ENCODE measurements at regions not wholly inside any gene's neighbourhood (a gene's known extent, or its start where the extent isn't known, plus 50 kb on each side); places are given as distances from the start of the nearest gene placed in this dataset.

- Histone ChIP-seq H3K4me3 (no peak overlapping the region), H3K9me3 (no peaks in the 10 kb centered on the region), H3K27me3 (no peaks in the 10 kb centered on the region), H3K27ac (no peak overlapping the region), H3K4me1 (no peaks in the 10 kb centered on the region), H3K36me3 (no peaks in the 10 kb centered on the region)
- intact Hi-C loops (cut with DNase I), result no loop called here
- ATAC-seq (no peak), DNase-seq (no peak)
- no peak for TF ChIP-seq CTCF (IDR thresholded peaks at IDR 0.05)
These were observed 180.4 kb upstream of the ATP2B1 start for GRCh38 chr12:89889062-89889461.

- intact Hi-C loops (cut with DNase I), result no loop called here
- TF ChIP-seq CTCF (IDR thresholded peaks at IDR 0.05), result no peak
- Histone ChIP-seq H3K4me1 (no peaks in the 10 kb centered on the region), H3K36me3 (no peaks in the 10 kb centered on the region), H3K9me3 (no peaks in the 10 kb centered on the region), H3K27me3 (no peaks in the 10 kb centered on the region), H3K4me3 (no peak overlapping the region), H3K27ac (no peak overlapping the region)
- ATAC-seq, result no peak
- no peak for DNase-seq
These were observed 176.3 kb upstream of the ATP2B1 start for GRCh38 chr12:89884952-89885351.

- no peak for TF ChIP-seq CTCF (IDR thresholded peaks at IDR 0.05)
- Histone ChIP-seq H3K4me1 (no peaks in the 10 kb centered on the region), H3K36me3 (no peaks in the 10 kb centered on the region), H3K27me3 (no peaks in the 10 kb centered on the region), H3K27ac (no peak overlapping the region), H3K9me3 (no peaks in the 10 kb centered on the region), H3K4me3 (no peak overlapping the region)
- intact Hi-C loops (cut with DNase I), result no loop called here
- ATAC-seq (no peak), DNase-seq (no peak)
These were observed 175.8 kb upstream of the ATP2B1 start for GRCh38 chr12:89884416-89884898.

- intact Hi-C loops (cut with DNase I), result no loop called here
- DNase-seq (no peak), ATAC-seq (no peak)
- Histone ChIP-seq H3K36me3 (no peaks in the 10 kb centered on the region), H3K9me3 (no peaks in the 10 kb centered on the region), H3K27ac (no peak overlapping the region), H3K4me1 (no peaks in the 10 kb centered on the region), H3K4me3 (no peak overlapping the region), H3K27me3 (no peaks in the 10 kb centered on the region)
- no peak for TF ChIP-seq CTCF (IDR thresholded peaks at IDR 0.05)
These were observed 175.2 kb upstream of the ATP2B1 start for GRCh38 chr12:89883630-89884389.

GRCh38 chr12:89882792-89883191 lies 174.2 kb upstream of the ATP2B1 start:
- Histone ChIP-seq H3K9me3 (no peaks in the 10 kb centered on the region), H3K27ac (no peak overlapping the region), H3K27me3 (no peaks in the 10 kb centered on the region), H3K4me1 (no peaks in the 10 kb centered on the region), H3K4me3 (no peak overlapping the region), H3K36me3 (no peaks in the 10 kb centered on the region)
- intact Hi-C loops (cut with DNase I), result no loop called here
- DNase-seq, result no peak
- no peak for ATAC-seq
- TF ChIP-seq CTCF (IDR thresholded peaks at IDR 0.05), result no peak

Data from left lung (tissue), 4 donors.